ENCODE measurements at regions not wholly inside any gene's neighbourhood (a gene's known extent, or its start where the extent isn't known, plus 50 kb on each side); places are given as distances from the start of the nearest gene placed in this dataset.

DNA sequence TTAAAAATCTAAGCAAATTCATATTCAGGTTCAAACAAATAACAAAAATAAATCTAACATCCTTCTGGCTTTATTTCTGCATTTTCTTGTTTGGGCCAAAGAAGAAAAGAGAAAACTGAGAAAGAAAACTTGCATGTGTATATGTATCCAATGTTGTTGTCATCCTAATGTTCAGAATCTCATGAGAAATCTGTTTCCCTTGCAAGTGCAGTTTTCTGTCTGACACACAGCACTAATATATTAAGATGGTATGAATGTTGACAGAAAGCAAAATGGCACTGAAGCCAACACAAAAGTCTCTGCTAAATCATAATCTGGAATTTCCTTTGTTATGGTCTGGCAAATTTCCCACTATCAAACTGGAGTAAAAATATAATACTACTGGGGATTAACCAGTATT is 235.9 kb downstream of the HGF start:
- Histone ChIP-seq H3K27ac (ENCODE audit: insufficient read depth in 1 of 2, low read depth in 1 of 2, low read length in 2 of 2, poor library complexity in 1 of 2, severe bottlenecking in 2 of 2) (no peak overlapping the region), H3K4me1 (ENCODE audit: control extremely low read depth in 1 of 4, control insufficient read depth in 4 of 4, insufficient read depth in 4 of 4, low read length in 3 of 4) (no peaks in the 10 kb centered on the region), H3K36me3 (ENCODE audit: control insufficient read depth in 4 of 4, insufficient read depth in 4 of 4, low read length in 3 of 4) (no peaks in the 10 kb centered on the region), H3K27me3 (replicated peaks in 2 of 5; ENCODE audit: control insufficient read depth in 4 of 5, insufficient read depth in 5 of 5, low read length in 4 of 5) (no peaks in the 10 kb centered on the region), H3K4me3 (ENCODE audit: control insufficient read depth in 1 of 7, extremely low read depth in 1 of 7, insufficient read depth in 4 of 7, low read depth in 2 of 7, low read length in 6 of 7) (no peak overlapping the region), H3K9me3 (ENCODE audit: control extremely low read depth in 1 of 5, control insufficient read depth in 4 of 5, insufficient read depth in 2 of 5, low read depth in 1 of 5, low read length in 4 of 5) (no peaks in the 10 kb centered on the region)
- ChIA-PET CTCF (no interaction called here), POLR2A (no interaction called here)
- no peak for DNase-seq

DNA sequence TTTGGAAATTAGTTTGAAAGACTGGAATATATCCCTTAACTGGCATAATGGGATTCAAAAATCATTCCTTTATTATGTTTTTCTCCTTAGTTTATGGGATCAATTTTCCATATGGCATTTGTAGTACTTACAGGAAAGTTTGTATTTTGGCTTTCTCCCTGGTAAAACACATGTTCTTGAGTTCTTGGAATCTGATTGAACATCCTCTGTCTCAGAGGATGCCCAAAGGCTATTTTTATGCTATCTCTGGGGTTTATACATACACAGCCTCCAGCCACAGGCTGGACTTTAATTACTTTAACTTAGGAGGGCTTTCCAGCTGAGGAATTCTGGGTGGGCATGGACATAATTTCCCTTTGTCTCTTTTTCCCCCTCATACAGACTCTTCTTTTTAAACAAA is 236.4 kb downstream of the HGF start:
- Histone ChIP-seq H3K9me3 (ENCODE audit: control extremely low read depth in 1 of 5, control insufficient read depth in 4 of 5, insufficient read depth in 2 of 5, low read depth in 1 of 5, low read length in 4 of 5) (no peaks in the 10 kb centered on the region), H3K36me3 (ENCODE audit: control insufficient read depth in 4 of 4, insufficient read depth in 4 of 4, low read length in 3 of 4) (no peaks in the 10 kb centered on the region), H3K27ac (ENCODE audit: insufficient read depth in 1 of 2, low read depth in 1 of 2, low read length in 2 of 2, poor library complexity in 1 of 2, severe bottlenecking in 2 of 2) (no peak overlapping the region), H3K4me3 (ENCODE audit: control insufficient read depth in 1 of 7, extremely low read depth in 1 of 7, insufficient read depth in 4 of 7, low read depth in 2 of 7, low read length in 6 of 7) (no peak overlapping the region), H3K27me3 (replicated peaks in 2 of 5; ENCODE audit: control insufficient read depth in 4 of 5, insufficient read depth in 5 of 5, low read length in 4 of 5) (no peaks in the 10 kb centered on the region), H3K4me1 (ENCODE audit: control extremely low read depth in 1 of 4, control insufficient read depth in 4 of 4, insufficient read depth in 4 of 4, low read length in 3 of 4) (no peaks in the 10 kb centered on the region)
- CTCF ChIA-PET: no interaction called here
- DNase-seq: no peak
- POLR2A ChIA-PET: no interaction called here

DNA sequence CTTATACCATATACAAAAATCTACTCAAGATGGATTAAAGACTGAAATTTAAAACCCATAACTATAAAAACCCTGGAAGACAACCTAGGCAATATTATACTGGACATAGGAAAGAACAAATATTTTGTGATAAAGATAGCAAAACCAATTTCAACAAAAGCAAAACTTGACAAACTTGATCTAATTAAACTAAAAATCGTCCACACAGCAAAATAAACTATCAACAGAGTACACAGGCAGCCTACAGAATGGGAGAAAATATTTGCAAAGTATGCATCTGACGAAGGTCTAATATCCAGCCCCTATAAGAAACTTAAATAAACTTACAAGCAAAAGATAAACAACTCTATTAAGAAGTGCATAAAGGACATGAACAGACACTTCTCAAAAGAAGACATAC is 240.1 kb downstream of the HGF start:
- no peaks in the 10 kb centered on the region for H3K27me3 ChIP-seq (replicated peaks in 2 of 5; ENCODE audit: control insufficient read depth in 4 of 5, insufficient read depth in 5 of 5, low read length in 4 of 5)
- no peaks in the 10 kb centered on the region for H3K36me3 ChIP-seq (ENCODE audit: control insufficient read depth in 4 of 4, insufficient read depth in 4 of 4, low read length in 3 of 4)
- H3K4me3 ChIP-seq (ENCODE audit: control insufficient read depth in 1 of 7, extremely low read depth in 1 of 7, insufficient read depth in 4 of 7, low read depth in 2 of 7, low read length in 6 of 7): no peak overlapping the region
- ChIA-PET CTCF (no interaction called here), POLR2A (no interaction called here)
- no peaks in the 10 kb centered on the region for H3K4me1 ChIP-seq (ENCODE audit: control extremely low read depth in 1 of 4, control insufficient read depth in 4 of 4, insufficient read depth in 4 of 4, low read length in 3 of 4)
- H3K9me3 ChIP-seq (ENCODE audit: control extremely low read depth in 1 of 5, control insufficient read depth in 4 of 5, insufficient read depth in 2 of 5, low read depth in 1 of 5, low read length in 4 of 5): no peaks in the 10 kb centered on the region
- H3K27ac ChIP-seq (ENCODE audit: insufficient read depth in 1 of 2, low read depth in 1 of 2, low read length in 2 of 2, poor library complexity in 1 of 2, severe bottlenecking in 2 of 2): no peak overlapping the region
- DNase-seq: no peak
- WGBS (ENCODE audit: insufficient coverage): no CpG with 5 or more reads among the region's 2 CpGs

DNA sequence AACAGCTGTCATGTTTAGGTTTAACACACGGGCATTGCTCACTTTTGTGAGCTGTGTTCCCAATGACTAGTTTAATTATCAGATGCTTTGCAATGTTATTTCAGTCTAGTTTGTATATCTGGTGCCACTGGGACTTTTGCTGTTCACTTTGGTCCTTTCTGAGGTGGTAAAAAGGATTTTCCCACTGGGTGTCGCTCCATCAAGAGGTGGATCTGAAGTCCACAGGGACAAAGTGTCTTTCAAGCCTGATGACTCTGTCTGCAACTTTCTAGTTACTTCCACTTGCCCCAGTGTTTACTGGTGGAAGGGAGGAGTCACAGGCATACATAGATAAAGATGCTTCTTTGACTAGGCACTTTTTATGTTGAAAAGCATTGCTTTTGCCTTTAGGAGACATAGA is 242.2 kb downstream of the HGF start:
- DNase-seq: no peak
- WGBS (ENCODE audit: insufficient coverage): 100% methylated on average over 1 of the region's 2 CpGs

DNA sequence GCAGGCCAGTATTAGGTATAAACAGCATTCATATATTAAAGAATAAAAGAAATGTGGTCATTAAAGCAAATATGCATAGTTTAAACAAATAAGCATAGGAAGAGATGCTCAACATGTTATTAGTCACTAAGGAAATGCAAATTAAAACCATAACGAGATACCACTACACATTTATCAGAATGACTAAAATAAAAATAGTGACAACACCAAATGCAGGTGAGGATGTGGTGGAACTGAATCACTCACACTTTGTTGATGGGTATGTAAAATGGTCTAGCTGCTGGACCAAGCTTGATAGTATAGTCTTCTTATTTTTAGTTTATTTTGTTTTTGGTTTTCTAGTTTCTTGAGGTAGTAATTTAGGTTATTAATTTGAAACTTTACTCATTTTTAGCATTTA is 242.9 kb downstream of the HGF start:
- CTCF ChIA-PET: no interaction called here
- no peak overlapping the region for H3K27ac ChIP-seq (ENCODE audit: insufficient read depth in 1 of 2, low read depth in 1 of 2, low read length in 2 of 2, poor library complexity in 1 of 2, severe bottlenecking in 2 of 2)
- WGBS (ENCODE audit: insufficient coverage): no CpG with 5 or more reads among the region's 1 CpG

More for the DNA sequence above, 242.2 kb downstream of the HGF start:
- H3K36me3 ChIP-seq (ENCODE audit: control insufficient read depth in 4 of 4, insufficient read depth in 4 of 4, low read length in 3 of 4): no peaks in the 10 kb centered on the region
- H3K9me3 ChIP-seq (ENCODE audit: control extremely low read depth in 1 of 5, control insufficient read depth in 4 of 5, insufficient read depth in 2 of 5, low read depth in 1 of 5, low read length in 4 of 5): no peaks in the 10 kb centered on the region
- no peaks in the 10 kb centered on the region for H3K4me1 ChIP-seq (ENCODE audit: control extremely low read depth in 1 of 4, control insufficient read depth in 4 of 4, insufficient read depth in 4 of 4, low read length in 3 of 4)
- ChIA-PET POLR2A (no interaction called here), CTCF (no interaction called here)
- no peak overlapping the region for H3K4me3 ChIP-seq (ENCODE audit: control insufficient read depth in 1 of 7, extremely low read depth in 1 of 7, insufficient read depth in 4 of 7, low read depth in 2 of 7, low read length in 6 of 7)
- H3K27ac ChIP-seq (ENCODE audit: insufficient read depth in 1 of 2, low read depth in 1 of 2, low read length in 2 of 2, poor library complexity in 1 of 2, severe bottlenecking in 2 of 2): no peak overlapping the region
- no peaks in the 10 kb centered on the region for H3K27me3 ChIP-seq (replicated peaks in 2 of 5; ENCODE audit: control insufficient read depth in 4 of 5, insufficient read depth in 5 of 5, low read length in 4 of 5)

DNA sequence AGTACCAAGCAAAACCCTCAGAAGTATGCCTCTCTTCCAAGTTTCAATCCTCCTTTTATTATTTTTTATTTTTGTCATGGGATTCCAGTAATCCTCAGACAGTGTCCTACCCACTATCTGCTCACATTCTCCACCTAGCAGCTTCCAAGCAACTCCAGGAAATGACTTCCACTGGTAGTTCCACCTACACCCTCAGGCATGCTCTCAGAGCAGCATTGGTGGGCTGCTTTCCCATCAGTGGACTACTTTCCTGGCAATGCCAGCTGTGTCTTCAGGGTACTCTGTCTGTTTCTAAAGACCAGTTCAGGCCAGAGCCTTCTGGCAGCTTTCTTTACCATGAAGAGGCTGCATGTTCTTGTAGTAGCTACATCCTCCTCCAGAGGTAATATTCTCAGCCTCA is 244.0 kb downstream of the HGF start:
- POLR2A ChIA-PET: no interaction called here

More for the DNA sequence above, 242.9 kb downstream of the HGF start:
- no peaks in the 10 kb centered on the region for H3K27me3 ChIP-seq (replicated peaks in 2 of 5; ENCODE audit: control insufficient read depth in 4 of 5, insufficient read depth in 5 of 5, low read length in 4 of 5)
- DNase-seq: no peak
- POLR2A ChIA-PET: no interaction called here
- H3K9me3 ChIP-seq (ENCODE audit: control extremely low read depth in 1 of 5, control insufficient read depth in 4 of 5, insufficient read depth in 2 of 5, low read depth in 1 of 5, low read length in 4 of 5): no peaks in the 10 kb centered on the region
- H3K36me3 ChIP-seq (ENCODE audit: control insufficient read depth in 4 of 4, insufficient read depth in 4 of 4, low read length in 3 of 4): no peaks in the 10 kb centered on the region
- no peaks in the 10 kb centered on the region for H3K4me1 ChIP-seq (ENCODE audit: control extremely low read depth in 1 of 4, control insufficient read depth in 4 of 4, insufficient read depth in 4 of 4, low read length in 3 of 4)
- no peak overlapping the region for H3K4me3 ChIP-seq (ENCODE audit: control insufficient read depth in 1 of 7, extremely low read depth in 1 of 7, insufficient read depth in 4 of 7, low read depth in 2 of 7, low read length in 6 of 7)

DNA sequence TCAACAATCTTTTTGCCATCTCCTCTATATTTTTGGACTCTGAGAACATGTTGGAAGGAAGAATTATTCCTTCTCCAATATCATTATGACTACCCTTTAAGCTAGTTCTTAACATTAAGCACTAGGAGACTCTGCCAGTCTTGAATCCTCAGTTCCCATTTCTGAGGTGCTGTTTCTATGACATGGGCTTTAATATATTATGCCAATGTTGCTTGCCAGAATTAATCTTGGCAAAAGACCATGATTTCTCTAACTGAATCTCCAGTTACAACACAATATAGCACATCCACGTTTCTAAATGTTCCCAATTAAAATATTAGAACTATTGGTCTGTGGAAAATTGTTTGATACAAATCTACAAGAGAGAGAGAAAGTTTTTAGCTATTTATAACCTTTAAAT is 250.0 kb downstream of the HGF start:
- ChIA-PET CTCF (interaction anchor here (1.1 kb wide), 1 partner anchor 19 kb away, joined by 3 read pairs; no protein-coding TSS in a partner anchor), POLR2A (no interaction called here)
- no peaks in the 10 kb centered on the region for H3K36me3 ChIP-seq (ENCODE audit: control insufficient read depth in 4 of 4, insufficient read depth in 4 of 4, low read length in 3 of 4)
- H3K27ac ChIP-seq (ENCODE audit: insufficient read depth in 1 of 2, low read depth in 1 of 2, low read length in 2 of 2, poor library complexity in 1 of 2, severe bottlenecking in 2 of 2): no peak overlapping the region
- no peaks in the 10 kb centered on the region for H3K9me3 ChIP-seq (ENCODE audit: control extremely low read depth in 1 of 5, control insufficient read depth in 4 of 5, insufficient read depth in 2 of 5, low read depth in 1 of 5, low read length in 4 of 5)
- no peaks in the 10 kb centered on the region for H3K27me3 ChIP-seq (replicated peaks in 2 of 5; ENCODE audit: control insufficient read depth in 4 of 5, insufficient read depth in 5 of 5, low read length in 4 of 5)
- H3K4me3 ChIP-seq (ENCODE audit: control insufficient read depth in 1 of 7, extremely low read depth in 1 of 7, insufficient read depth in 4 of 7, low read depth in 2 of 7, low read length in 6 of 7): no peak overlapping the region
- no peaks in the 10 kb centered on the region for H3K4me1 ChIP-seq (ENCODE audit: control extremely low read depth in 1 of 4, control insufficient read depth in 4 of 4, insufficient read depth in 4 of 4, low read length in 3 of 4)
- WGBS (ENCODE audit: insufficient coverage): no CpG with 5 or more reads among the region's 1 CpG
- DNase-seq: no peak

More for the DNA sequence above, 244.0 kb downstream of the HGF start:
- Histone ChIP-seq H3K36me3 (ENCODE audit: control insufficient read depth in 4 of 4, insufficient read depth in 4 of 4, low read length in 3 of 4) (no peaks in the 10 kb centered on the region), H3K4me3 (ENCODE audit: control insufficient read depth in 1 of 7, extremely low read depth in 1 of 7, insufficient read depth in 4 of 7, low read depth in 2 of 7, low read length in 6 of 7) (no peak overlapping the region), H3K27ac (ENCODE audit: insufficient read depth in 1 of 2, low read depth in 1 of 2, low read length in 2 of 2, poor library complexity in 1 of 2, severe bottlenecking in 2 of 2) (no peak overlapping the region), H3K4me1 (ENCODE audit: control extremely low read depth in 1 of 4, control insufficient read depth in 4 of 4, insufficient read depth in 4 of 4, low read length in 3 of 4) (no peaks in the 10 kb centered on the region), H3K27me3 (replicated peaks in 2 of 5; ENCODE audit: control insufficient read depth in 4 of 5, insufficient read depth in 5 of 5, low read length in 4 of 5) (no peaks in the 10 kb centered on the region), H3K9me3 (ENCODE audit: control extremely low read depth in 1 of 5, control insufficient read depth in 4 of 5, insufficient read depth in 2 of 5, low read depth in 1 of 5, low read length in 4 of 5) (no peaks in the 10 kb centered on the region)
- no peak for DNase-seq
- CTCF ChIA-PET: no interaction called here

DNA sequence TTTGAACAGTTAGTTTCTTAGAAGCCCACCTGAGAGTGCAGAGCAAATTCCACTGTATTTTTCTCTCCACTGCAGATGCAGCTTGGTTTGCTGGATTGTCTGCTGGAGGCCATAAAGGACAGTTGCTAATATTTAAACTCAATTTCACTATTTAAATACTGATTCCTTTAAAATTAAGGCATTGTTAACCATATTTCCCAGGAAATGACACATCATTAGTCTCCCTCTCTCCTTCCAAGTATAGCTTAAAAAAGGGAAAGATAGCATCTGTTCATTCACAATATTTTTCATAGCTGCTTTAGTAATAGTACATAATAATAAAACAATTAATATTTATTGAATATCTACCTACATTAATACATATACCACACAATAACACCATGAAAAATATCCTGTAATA is 252.9 kb downstream of the HGF start:
- CTCF ChIA-PET: no interaction called here
- no peak for DNase-seq
- no peaks in the 10 kb centered on the region for H3K4me1 ChIP-seq (ENCODE audit: control extremely low read depth in 1 of 4, control insufficient read depth in 4 of 4, insufficient read depth in 4 of 4, low read length in 3 of 4)
- no peaks in the 10 kb centered on the region for H3K9me3 ChIP-seq (ENCODE audit: control extremely low read depth in 1 of 5, control insufficient read depth in 4 of 5, insufficient read depth in 2 of 5, low read depth in 1 of 5, low read length in 4 of 5)
- no peak overlapping the region for H3K4me3 ChIP-seq (ENCODE audit: control insufficient read depth in 1 of 7, extremely low read depth in 1 of 7, insufficient read depth in 4 of 7, low read depth in 2 of 7, low read length in 6 of 7)
- POLR2A ChIA-PET: no interaction called here
- H3K27me3 ChIP-seq (replicated peaks in 2 of 5; ENCODE audit: control insufficient read depth in 4 of 5, insufficient read depth in 5 of 5, low read length in 4 of 5): no peaks in the 10 kb centered on the region
- H3K27ac ChIP-seq (ENCODE audit: insufficient read depth in 1 of 2, low read depth in 1 of 2, low read length in 2 of 2, poor library complexity in 1 of 2, severe bottlenecking in 2 of 2): no peak overlapping the region
- no peaks in the 10 kb centered on the region for H3K36me3 ChIP-seq (ENCODE audit: control insufficient read depth in 4 of 4, insufficient read depth in 4 of 4, low read length in 3 of 4)
